GM23338 (cell line): ENCODE measurements at regions not wholly inside any gene's neighbourhood (a gene's known extent, or its start where the extent isn't known, plus 50 kb on each side); places are given as distances from the start of the nearest gene placed in this dataset.
A peak's percentile ranks its signal among the peaks of the same experiment; 100 is the strongest.

ENCODE experiments used
- ATAC-seq: fragments of 200-7000 bp; cut with Tn5 transposase; 3 replicates; pipeline ENCODE4 v1.9.1; 2020
- DNase-seq: peaks from one replicate; pipeline ENCODE4 v3.0.0-alpha.2; 2015; ENCODE audit warnings: low spot score
- H2AFZ ChIP-seq: fragments of 200-600 bp; sonication (generic); 2 replicates; pipeline ENCODE4 v1.8.0; 2016; ENCODE audit warnings: antibody characterized with exemption, mild to moderate bottlenecking, moderate library complexity
- H3F3A ChIP-seq: fragments of 200-600 bp; sonication (generic); replicated peaks from 2 replicates; pipeline ENCODE4 v1.8.0; 2017; ENCODE audit warnings: antibody characterized with exemption, mixed run types, low read depth
- H3K27ac ChIP-seq: fragments of 200-600 bp; sonication (generic); 2 replicates; pipeline ENCODE4 v1.6.1; 2016; ENCODE audit warnings: low read depth
- H3K27me3 ChIP-seq: fragments of 200-600 bp; sonication (generic); 2 replicates; pipeline ENCODE4 v1.8.0; 2016; ENCODE audit warnings: mild to moderate bottlenecking, mixed run types, moderate library complexity; ENCODE audit not compliant: insufficient read depth
- H3K36me3 ChIP-seq: fragments of 200-600 bp; sonication (generic); 2 replicates; pipeline ENCODE4 v1.8.0; 2016; ENCODE audit warnings: mild to moderate bottlenecking; ENCODE audit not compliant: insufficient read depth
- H3K4me1 ChIP-seq: fragments of 200-600 bp; sonication (generic); 2 replicates; pipeline ENCODE4 v1.8.0; 2016; ENCODE audit warnings: mild to moderate bottlenecking, moderate library complexity; ENCODE audit not compliant: insufficient read depth
- H3K4me2 ChIP-seq: fragments of 200-600 bp; sonication (generic); 2 replicates; pipeline ENCODE4 v1.7.1; 2017; ENCODE audit warnings: mixed run types
- H3K4me3 ChIP-seq: fragments of 200-600 bp; sonication (generic); 2 replicates; pipeline ENCODE4 v1.6.1; 2016; ENCODE audit warnings: mixed run types
- H3K79me2 ChIP-seq: fragments of 200-600 bp; sonication (generic); replicated peaks from 2 replicates; pipeline ENCODE4 v1.8.0; 2017; ENCODE audit warnings: mild to moderate bottlenecking; ENCODE audit not compliant: insufficient read depth
- H3K9me2 ChIP-seq: fragments of 200-600 bp; sonication (generic); 2 replicates; pipeline ENCODE4 v1.8.0; 2017; ENCODE audit not compliant: insufficient read depth
- H4K20me1 ChIP-seq: fragments of 200-600 bp; sonication (generic); replicated peaks from 2 replicates; pipeline ENCODE4 v1.8.0; 2017; ENCODE audit warnings: mild to moderate bottlenecking; ENCODE audit not compliant: insufficient read depth
- H3K27ac Mint-ChIP-seq: 2 replicates; pipeline ENCODE4 v1.8.0; 2020; ENCODE audit warnings: inconsistent platforms, mild to moderate bottlenecking, moderate library complexity, mixed read lengths
- H3K27me3 Mint-ChIP-seq: 3 replicates; pipeline ENCODE4 v1.8.0; 2022; ENCODE audit warnings: low read depth, mild to moderate bottlenecking, moderate library complexity, mixed read lengths, inconsistent platforms; ENCODE audit not compliant: insufficient read depth, poor library complexity
- H3K36me3 Mint-ChIP-seq: 3 replicates; pipeline ENCODE4 v1.8.0; 2021; ENCODE audit warnings: low read depth, mild to moderate bottlenecking, inconsistent platforms, moderate library complexity, mixed read lengths
- H3K4me1 Mint-ChIP-seq: 3 replicates; pipeline ENCODE4 v1.8.0; 2020; ENCODE audit warnings: mild to moderate bottlenecking, inconsistent platforms, mixed read lengths
- H3K4me3 Mint-ChIP-seq: 3 replicates; pipeline ENCODE4 v1.8.0; 2021; ENCODE audit warnings: moderate library complexity, mild to moderate bottlenecking, inconsistent platforms, mixed read lengths
- H3K9me3 Mint-ChIP-seq: 3 replicates; pipeline ENCODE4 v1.8.0; 2020; ENCODE audit warnings: moderate library complexity, mild to moderate bottlenecking, inconsistent platforms, mixed read lengths
- CREB1 ChIP-seq: fragments of 250-450 bp; sonication (Bioruptor Pico); IDR thresholded peaks from 2 replicates; pipeline ENCODE4 v1.5.0; 2020; ENCODE audit warnings: low read depth, mild to moderate bottlenecking, moderate library complexity
- EZH2 ChIP-seq: fragments of 200-600 bp; sonication (generic); IDR thresholded peaks from one replicate; pipeline ENCODE4 v1.8.0; 2017; ENCODE audit warnings: antibody characterized with exemption, mild to moderate bottlenecking, low read depth; ENCODE audit not compliant: unreplicated experiment
- EZH2phosphoT487 ChIP-seq: fragments of 200-600 bp; sonication (generic); IDR thresholded peaks from one replicate; pipeline ENCODE4 v1.8.1; 2018; ENCODE audit warnings: antibody characterized with exemption; ENCODE audit not compliant: unreplicated experiment
- POLR2AphosphoS5 ChIP-seq: IDR thresholded peaks from 2 replicates; pipeline ENCODE4 v1.6.1; 2016; ENCODE audit warnings: antibody characterized with exemption, low read depth
- ZNF331 ChIP-seq: fragments of 250-450 bp; sonication (Bioruptor Pico); IDR thresholded peaks from 2 replicates; pipeline ENCODE4 v1.5.0; 2020; ENCODE audit warnings: low read depth, mild to moderate bottlenecking, moderate library complexity
- TF ChIP-seq, protein P1 (sequence below): fragments of 250-450 bp; sonication (Bioruptor Pico); IDR thresholded peaks from 2 replicates; pipeline ENCODE4 v1.5.0; 2020; ENCODE audit warnings: mild to moderate bottlenecking, moderate library complexity

- TF ChIP-seq, protein P1, sequence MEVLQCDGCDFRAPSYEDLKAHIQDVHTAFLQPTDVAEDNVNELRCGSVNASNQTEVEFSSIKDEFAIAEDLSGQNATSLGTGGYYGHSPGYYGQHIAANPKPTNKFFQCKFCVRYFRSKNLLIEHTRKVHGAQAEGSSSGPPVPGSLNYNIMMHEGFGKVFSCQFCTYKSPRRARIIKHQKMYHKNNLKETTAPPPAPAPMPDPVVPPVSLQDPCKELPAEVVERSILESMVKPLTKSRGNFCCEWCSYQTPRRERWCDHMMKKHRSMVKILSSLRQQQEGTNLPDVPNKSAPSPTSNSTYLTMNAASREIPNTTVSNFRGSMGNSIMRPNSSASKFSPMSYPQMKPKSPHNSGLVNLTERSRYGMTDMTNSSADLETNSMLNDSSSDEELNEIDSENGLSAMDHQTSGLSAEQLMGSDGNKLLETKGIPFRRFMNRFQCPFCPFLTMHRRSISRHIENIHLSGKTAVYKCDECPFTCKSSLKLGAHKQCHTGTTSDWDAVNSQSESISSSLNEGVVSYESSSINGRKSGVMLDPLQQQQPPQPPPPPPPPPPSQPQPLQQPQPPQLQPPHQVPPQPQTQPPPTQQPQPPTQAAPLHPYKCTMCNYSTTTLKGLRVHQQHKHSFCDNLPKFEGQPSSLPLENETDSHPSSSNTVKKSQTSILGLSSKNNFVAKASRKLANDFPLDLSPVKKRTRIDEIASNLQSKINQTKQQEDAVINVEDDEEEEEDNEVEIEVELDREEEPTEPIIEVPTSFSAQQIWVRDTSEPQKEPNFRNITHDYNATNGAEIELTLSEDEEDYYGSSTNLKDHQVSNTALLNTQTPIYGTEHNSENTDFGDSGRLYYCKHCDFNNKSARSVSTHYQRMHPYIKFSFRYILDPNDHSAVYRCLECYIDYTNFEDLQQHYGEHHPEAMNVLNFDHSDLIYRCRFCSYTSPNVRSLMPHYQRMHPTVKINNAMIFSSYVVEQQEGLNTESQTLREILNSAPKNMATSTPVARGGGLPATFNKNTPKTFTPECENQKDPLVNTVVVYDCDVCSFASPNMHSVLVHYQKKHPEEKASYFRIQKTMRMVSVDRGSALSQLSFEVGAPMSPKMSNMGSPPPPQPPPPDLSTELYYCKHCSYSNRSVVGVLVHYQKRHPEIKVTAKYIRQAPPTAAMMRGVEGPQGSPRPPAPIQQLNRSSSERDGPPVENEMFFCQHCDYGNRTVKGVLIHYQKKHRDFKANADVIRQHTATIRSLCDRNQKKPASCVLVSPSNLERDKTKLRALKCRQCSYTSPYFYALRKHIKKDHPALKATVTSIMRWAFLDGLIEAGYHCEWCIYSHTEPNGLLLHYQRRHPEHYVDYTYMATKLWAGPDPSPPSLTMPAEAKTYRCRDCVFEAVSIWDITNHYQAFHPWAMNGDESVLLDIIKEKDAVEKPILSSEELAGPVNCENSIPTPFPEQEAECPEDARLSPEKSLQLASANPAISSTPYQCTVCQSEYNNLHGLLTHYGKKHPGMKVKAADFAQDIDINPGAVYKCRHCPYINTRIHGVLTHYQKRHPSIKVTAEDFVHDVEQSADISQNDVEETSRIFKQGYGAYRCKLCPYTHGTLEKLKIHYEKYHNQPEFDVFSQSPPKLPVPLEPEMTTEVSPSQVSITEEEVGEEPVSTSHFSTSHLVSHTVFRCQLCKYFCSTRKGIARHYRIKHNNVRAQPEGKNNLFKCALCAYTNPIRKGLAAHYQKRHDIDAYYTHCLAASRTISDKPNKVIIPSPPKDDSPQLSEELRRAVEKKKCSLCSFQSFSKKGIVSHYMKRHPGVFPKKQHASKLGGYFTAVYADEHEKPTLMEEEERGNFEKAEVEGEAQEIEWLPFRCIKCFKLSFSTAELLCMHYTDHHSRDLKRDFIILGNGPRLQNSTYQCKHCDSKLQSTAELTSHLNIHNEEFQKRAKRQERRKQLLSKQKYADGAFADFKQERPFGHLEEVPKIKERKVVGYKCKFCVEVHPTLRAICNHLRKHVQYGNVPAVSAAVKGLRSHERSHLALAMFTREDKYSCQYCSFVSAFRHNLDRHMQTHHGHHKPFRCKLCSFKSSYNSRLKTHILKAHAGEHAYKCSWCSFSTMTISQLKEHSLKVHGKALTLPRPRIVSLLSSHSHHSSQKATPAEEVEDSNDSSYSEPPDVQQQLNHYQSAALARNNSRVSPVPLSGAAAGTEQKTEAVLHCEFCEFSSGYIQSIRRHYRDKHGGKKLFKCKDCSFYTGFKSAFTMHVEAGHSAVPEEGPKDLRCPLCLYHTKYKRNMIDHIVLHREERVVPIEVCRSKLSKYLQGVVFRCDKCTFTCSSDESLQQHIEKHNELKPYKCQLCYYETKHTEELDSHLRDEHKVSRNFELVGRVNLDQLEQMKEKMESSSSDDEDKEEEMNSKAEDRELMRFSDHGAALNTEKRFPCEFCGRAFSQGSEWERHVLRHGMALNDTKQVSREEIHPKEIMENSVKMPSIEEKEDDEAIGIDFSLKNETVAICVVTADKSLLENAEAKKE: no peak
- TF ChIP-seq ZNF331 (CRISPR knock-in tag): no peak
Observed at GRCh38 chr10:22805304-22805703, 90.9 kb upstream of the PIP4K2A start (continued).

- Mint-ChIP-seq H3K27ac (no peak overlapping the region), H3K4me1 (peaks cover 5% of the 10 kb centered on the region; the same call in 1 of the 3 replicates), H3K36me3 (no peaks in the 10 kb centered on the region), H3K4me3 (no peak overlapping the region), H3K27me3 (peaks cover 3% of the 10 kb centered on the region), H3K9me3 (no peaks in the 10 kb centered on the region)
- no peak overlapping the region for H3K27ac ChIP-seq
- H3K4me2 ChIP-seq: no peak overlapping the region
- H3K4me1 ChIP-seq: no peaks in the 10 kb centered on the region
- peak overlapping the region; percentile 35; the same call in 1 of the 2 replicates for H2AFZ ChIP-seq
- no peak overlapping the region for H3K4me3 ChIP-seq
- H3K27me3 ChIP-seq: no peaks in the 10 kb centered on the region
- H4K20me1 ChIP-seq: no peaks in the 10 kb centered on the region
- H3F3A ChIP-seq: no peaks in the 10 kb centered on the region
- ATAC-seq: no peak
- H3K9me2 ChIP-seq: no peaks in the 10 kb centered on the region
- no peaks in the 10 kb centered on the region for H3K36me3 ChIP-seq
- no peaks in the 10 kb centered on the region for H3K79me2 ChIP-seq
- no peak for DNase-seq
- TF ChIP-seq, protein P1: no peak
- TF ChIP-seq CREB1: no peak
- TF ChIP-seq EZH2: no peak
- TF ChIP-seq EZH2phosphoT487: no peak
- TF ChIP-seq POLR2AphosphoS5: no peak
Observed at GRCh38 chr10:22803261-22803885, 89.0 kb upstream of the PIP4K2A start.
